Posterior cingulate gyrus (tissue), 11 donors: ENCODE measurements at regions not wholly inside any gene's neighbourhood (a gene's known extent, or its start where the extent isn't known, plus 50 kb on each side); places are given as distances from the start of the nearest gene placed in this dataset.
"Not testable (repeated sequence)": the region's sequence is repeated elsewhere in the genome, so short reads cannot be mapped to it uniquely, and the experiment has no call there.

ENCODE experiments used
- DNase-seq, 10 donors: peaks; one replicate each; pipeline versions ENCODE4 v3.0.0 to v3.0.0-alpha.2; 2020 to 2021; ENCODE audit warnings: mixed read lengths in 3 of 10
- intact Hi-C: fragments of 100-400 bp; cut with DNase I; formaldehyde crosslinking; loops from one replicate; pipeline ENCODE4 v1.15.1; 2023

DNA sequence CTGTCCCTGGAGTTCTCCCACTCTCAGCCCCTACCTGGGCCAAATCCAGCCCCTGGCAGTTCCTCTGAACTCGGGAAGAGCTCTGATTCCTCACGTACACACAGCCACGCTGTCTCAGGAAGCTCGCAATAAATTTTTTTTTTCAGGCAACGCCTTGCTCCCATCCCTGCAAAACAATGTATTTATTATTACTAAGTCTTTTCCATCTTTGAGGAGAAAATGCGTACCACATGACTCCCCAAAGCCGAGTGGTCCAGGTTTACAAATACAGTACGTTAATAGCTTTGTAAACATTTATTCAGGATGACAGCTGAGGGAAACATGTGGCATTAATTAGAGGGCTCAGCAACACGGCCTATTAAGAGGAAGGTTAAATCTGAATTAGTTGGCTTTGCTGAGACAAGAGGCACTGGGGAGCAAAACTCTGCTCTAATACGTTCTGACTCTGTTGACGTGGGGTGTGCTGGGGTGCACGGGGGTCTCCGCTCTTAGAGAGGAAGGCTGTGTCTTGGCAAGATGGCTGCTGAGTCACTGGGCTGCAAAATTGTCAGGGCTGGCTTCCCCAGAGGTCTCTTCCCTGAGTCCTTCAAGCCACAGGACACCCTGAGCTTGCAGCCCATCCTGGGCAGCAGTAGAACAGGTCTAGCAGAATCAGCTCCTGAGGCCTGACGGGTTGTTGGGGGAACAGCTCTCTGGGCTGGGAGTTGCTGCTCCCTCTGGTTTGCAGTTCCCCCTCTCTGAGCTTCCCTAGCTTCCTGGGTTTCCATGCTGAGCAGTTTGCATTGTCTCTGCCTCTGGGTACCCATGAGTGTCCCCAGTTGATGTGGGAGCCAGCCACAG is 185.2 kb upstream of the TBX3 start:
- DNase-seq: no peak
- intact Hi-C loops: no loop called here

DNA sequence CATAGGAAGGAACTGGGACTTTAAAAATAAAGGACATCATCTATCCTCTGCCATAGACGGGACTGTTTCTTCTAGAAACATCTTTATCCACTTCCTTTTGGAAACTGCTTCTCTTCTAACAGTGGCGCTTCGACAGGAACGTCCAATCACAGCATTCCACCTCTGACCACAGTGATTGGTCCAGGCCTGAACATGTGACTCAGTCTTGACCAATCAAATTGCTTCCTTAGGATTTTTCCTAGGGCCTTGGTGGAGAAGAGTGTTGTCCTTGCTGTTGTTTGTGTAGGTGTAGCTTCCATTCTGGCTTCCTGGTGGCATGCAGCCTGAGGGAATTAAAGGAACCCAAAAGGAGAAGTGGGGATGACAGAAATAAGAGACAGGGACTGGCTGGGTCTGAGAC is 182.4 kb upstream of the TBX3 start:
- DNase-seq: no peak
- intact Hi-C loops: no loop called here

DNA sequence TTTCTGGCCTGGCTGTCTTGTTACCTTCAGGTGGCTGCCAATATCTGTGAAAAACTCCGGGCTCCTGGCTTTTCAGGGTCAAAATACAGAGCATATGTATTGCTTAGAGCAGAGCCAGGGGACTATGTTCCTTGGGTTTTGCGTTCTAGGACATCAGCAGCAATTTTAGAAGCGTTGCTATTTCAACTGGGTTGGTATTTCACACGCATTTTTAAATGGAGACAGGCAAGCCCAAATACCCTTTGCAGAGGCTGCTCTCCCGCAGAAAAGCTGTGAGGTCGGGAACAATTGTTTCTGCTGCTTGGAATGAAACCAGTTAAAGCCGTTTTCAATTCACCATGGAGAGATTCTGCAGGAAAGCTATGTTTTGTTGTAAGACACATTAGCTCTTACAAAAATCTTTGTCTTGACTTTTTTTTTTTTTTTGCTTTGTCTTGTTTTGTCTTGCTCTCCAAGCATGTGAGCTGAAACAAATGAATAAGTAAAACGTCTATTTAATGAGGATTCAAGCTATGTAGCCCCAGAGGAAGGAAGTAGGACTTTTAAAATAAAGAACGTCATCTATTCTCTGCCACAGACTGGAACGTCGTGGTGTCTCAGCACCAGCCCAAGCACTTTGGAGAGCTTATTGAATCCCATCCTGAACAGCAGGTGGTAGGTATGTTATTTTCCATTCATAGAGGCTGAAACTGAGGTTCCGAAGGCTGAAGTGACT is 181.0 kb upstream of the TBX3 start:
- intact Hi-C loops: no loop called here
- DNase-seq: no peak

DNA sequence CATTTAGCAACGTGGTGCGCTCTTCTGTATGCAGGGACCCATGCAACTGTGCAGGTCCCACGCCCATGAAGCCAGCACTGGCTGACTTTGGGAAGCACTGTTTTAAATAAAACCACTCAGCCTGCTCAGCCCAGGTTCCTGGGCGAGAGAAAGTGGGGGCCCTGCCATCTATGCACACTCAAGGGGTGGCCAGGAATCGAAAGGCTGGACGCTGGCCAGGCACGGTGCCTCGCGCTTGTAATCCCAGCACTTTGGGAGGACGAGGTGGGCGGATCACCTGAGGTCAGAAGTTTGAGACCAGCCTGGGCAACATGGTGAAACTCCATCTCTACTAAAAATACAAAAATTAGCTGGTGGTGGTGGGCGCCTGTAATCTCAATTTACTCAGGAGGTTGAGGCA is 179.9 kb upstream of the TBX3 start:
- intact Hi-C loops: no loop called here
- no peak for DNase-seq

DNA sequence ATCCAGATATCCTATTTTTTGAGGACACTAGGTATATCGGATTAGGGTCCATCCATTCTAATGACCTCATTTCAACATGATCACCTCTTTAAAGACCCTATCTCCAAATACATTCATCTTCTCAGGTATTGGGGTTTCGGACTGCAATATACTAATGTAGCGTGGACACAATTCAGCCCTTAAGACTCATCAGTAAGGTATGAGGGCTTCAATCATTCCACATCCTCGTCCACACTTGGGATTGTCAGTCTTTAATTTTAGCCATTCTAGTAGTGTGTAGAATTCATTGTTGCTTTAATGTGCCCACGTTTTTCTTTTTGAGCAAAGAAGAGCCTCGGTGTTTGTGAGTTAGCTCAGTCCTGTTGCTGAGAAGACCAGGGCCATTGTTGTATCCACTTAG is 177.0 kb upstream of the TBX3 start:
- intact Hi-C loops: no loop called here
- DNase-seq: no peak

DNA sequence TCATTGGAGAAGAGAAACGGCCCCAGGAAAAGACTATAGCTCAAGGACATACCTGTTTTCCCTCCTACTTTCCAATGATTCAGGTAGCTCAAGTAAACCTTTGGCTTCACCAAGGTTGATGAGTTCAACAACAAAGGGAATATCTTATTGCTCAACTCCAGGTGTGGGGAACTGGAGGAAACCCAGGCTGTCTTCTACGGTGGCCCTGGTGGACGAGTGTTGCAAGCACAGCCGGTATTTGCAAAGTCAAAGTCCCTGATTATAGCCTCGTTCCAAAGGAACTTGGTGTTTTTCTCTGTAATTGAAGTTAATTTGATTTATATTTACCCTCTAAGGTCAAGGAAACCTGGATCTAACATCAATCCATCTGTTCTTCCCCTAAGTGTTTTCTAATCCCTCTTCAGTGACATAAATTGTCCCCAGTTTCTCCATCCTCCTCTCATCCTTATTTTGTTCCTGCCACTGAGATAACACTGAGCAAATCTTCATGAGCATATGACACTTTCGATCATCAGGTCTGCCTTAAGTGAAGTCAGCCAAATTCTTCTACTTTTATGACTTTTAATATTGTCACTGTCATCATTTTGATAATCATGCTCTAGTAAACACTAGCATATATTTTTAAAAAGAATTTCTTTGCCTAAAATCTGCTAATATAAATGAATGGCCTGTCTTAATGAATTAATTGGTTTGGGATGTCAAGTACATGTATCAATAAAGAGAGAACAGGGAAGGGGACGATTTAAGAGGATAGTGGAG is 174.6 kb upstream of the TBX3 start:
- intact Hi-C loops: no loop called here
- DNase-seq: no peak

DNA sequence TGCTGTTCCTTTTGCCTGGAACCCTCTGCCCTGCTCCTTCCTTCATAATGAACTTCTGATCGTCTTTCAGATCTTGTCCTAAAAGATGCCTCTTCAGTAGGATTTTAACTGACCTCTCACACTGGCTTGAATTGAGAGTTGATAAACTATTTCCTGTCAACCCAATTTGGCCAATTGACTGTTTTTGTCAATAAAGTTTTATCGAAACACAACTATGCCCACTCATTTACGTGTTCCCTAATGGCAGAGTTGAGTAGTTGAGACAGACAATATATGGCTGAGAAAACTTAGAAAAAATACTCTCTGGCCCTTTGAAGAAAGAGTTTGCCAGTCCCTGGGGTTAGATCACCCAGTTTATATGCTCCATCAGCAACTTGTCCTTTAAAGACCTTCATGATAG is 171.7 kb upstream of the TBX3 start:
- no peak for DNase-seq
- intact Hi-C loops: no loop called here

DNA sequence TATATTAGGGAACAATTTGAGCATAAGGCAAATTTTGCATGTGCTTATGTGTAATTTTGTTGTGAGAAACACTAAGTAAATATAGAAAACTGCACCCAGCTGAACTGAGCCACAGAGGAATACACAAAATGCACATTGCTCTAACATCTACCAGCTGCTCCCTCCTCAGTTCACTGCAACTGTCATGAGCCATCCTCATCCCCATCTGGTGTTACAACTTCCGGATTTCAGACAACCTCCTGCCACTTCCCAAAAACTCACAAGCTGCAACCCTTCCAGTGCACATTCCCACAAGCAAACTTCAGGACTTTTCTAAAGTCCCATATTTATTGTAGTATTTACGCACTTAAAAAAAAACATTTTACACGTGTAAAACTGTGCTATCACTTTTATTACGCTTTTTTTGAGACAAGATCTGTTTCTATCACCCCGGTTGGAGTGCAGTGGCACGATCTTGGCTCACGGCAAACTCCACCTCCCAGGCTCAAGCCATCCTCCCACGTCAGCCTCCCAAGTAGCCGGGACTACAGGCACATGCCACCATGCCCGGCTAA is 169.1 kb upstream of the TBX3 start:
- no peak for DNase-seq
- intact Hi-C loops: no loop called here

DNA sequence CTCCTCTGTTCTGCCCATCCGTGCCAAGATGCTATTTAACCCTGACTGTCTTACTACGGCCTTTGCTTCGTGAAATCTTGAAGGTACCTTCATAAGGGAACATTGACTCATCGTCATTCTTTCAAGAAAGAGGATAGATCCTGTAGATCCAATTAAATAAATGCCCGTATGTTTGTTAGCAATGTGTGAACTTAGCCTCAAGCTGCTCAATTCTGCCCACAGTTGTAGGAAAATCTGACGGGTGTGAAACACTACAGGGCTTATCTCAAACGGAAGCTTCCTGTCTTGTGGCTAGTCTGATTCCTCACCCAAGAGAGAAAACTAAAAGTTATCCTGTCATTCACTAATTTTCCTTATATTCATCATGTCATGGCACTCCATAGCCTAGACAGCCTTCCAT is 168.0 kb upstream of the TBX3 start:
- no peak for DNase-seq
- intact Hi-C loops: no loop called here

DNA sequence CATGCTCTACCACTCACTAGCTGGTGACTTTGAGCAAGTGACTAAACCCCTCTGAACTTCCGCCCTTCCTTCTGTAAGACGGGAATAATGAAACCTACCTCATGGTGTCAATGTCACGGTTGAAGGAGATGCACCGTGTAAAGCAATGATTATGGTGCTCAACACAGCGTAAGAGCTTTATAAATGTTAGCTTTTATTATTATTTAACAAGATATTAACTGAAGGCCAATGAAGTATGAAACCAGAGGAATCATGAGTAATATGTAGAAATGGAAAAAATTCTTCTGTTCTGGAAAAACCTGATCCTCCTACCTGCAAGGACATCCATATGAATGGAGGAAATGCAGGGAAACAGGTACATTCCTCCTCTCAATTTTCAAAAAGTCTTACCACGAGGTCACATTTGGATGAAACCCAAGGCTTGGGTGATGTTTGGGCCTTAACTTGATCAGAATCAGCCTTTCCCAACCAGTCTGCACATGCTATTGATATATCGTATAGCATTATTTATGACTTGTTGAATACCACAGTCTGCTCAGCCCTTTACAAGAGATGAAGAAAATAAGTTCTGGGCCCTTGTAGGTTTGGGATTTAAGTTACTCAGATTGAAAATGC is 166.8 kb upstream of the TBX3 start:
- intact Hi-C loops: no loop called here
- no peak for DNase-seq

DNA sequence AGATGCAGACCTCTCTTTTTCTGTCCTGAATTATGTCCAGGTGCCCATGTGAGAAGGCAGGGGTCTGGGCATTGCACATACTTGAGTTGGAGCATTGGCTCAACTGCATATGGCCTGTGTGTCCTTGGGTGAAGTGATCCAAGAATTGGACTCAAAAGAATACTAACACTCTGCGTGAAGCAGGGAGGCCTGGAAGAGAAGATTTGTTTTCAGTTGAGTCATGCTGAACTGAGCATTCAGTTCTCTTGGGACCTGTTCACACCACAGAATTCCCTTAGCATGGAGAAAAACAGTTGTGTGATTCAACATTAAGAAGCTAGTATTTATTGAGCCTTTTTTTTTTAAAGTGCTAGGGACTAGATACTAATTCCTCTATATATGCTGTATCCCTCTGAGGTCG is 164.7 kb upstream of the TBX3 start:
- no peak for DNase-seq
- intact Hi-C loops: no loop called here

DNA sequence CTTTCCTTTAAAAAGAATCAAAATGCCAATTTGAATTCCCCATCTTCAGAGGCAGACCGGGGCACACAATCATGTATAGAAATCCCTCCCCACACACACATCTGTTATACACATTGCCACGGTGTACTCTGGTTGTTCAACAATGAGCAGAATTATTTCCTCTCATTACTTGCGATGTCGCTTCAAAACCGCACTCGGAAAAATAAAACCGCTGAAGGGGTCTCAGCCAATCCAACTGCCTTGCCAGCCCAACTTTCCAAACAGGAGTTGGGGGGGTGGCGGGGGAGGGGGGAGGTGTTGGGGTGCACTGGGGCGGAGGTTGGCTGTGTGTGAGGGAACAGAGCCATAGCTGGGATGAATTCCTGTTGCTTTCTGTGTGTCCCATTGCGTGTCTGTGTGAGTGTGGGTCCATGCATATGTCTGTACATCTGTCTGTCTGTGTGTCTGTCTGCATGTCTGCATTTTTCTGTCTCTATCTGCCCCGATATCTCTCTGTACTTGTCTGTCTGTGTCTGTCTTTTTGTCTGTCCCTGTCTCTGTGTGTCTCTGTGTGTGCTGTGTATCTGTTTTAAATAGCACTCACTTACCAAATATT is 163.6 kb upstream of the TBX3 start:
- intact Hi-C loops: no loop called here
- no peak for DNase-seq

DNA sequence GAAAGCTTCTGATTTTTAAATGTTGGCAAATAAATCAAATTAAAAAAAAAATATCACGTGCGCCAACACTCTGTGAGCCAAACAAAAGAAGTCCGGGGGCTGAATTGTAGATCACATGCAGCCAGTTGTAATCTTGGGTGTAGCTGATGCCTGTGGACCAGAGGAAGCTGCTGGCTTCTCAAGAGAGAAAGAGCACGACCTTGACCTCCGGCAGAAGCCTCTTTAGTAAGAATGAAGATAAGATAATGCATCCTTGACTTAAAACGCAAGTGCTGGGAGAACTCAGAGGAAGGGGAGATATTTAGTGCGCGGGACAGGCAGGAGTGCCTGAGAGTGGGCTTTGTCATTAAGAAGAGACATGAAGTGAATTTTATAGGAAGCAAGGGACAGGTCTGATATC is 162.8 kb upstream of the TBX3 start:
- DNase-seq: no peak
- intact Hi-C loops: no loop called here

DNA sequence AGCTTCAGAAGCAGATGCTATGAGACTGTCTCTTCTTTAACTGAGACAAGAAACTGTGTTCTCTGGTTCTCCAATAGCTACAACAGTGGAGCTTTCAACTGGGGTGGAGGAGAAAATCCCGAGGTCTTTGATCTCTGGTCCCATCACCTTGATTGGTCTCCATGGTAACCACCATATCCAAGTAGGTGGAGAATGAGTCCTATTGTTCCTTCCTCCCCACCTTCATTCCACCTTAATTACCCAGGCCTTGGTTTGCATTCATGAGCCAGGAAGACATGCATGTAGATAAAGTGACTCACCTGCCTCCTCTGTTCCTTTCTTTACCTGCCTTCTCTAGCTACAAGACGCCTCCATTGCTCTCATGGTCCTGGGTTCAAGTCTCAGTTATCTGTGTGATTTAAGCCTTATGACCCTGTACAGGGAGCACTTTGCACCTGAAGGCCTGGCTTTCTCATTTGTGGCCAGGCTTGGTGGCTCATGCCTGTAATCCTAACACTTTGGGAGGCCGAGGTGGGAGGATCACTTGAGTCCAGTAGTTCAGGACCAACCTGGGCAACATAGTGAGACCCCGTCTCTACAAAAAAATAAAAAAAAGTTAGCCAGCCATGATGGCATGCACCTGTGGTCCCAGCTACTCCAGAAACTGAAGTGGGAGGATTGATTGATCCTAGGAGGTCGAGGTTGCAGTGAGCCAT is 157.7 kb upstream of the TBX3 start:
- DNase-seq: no peak
- intact Hi-C loops: no loop called here

DNA sequence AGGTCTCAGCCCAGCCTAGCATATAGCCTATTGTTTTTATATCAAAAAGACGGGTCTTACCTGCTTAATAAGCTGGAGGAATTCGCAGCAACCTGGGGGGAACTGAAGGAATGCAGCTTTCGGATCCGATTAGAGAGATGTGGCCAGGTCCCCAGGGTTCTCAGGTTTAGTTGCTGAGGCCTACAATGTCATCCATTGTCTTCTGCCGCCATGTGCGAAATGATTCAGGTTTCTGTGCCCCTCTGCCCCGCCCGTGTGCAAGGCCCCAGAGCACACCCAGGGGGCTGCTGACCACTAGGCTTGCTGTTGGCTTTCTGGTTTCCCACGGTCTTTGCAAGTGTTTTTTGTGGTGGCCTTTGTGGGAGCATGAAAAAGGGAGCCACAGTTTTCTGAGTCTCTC is 154.5 kb upstream of the TBX3 start:
- intact Hi-C loops: no loop called here
- DNase-seq: no peak

DNA sequence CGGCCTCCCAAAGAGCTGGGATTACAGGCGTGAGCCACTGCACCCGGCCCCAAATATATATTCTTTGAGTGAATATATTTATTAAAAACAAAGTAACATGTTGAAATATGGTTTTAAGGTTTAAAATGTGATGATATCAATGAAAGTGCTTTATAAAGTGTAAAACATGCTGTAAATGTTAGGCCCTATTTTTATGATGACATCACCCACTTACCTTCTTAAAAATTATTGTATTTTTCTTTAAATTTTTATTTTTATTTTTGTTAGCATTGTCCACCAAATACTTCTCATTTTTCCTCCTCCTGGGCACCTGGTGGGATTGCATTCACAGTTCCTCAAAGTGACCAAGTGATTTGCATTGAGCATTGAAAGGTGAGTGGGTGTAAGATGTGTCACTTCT is 152.6 kb upstream of the TBX3 start:
- intact Hi-C loops: no loop called here
- DNase-seq: peak in 1 of 10 donors; percentile 36

DNA sequence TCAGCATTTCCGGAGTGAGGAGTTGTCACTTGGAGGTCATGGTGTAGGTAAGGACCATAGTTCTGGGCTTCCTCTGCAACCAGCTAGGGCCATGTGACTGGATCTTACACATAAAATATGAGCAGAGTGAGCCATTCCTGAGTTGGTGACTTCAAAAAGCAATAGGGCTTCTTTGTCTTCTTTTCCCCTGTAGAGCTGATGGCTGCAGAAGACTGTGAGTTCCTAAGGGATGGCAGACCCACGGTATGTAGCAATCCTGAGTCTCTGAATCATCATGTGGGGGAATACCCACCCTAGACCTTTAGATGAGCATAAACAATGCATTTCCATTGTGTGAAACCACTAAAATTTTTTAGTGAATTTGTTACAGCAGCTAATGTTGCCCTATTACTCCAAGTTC is 151.1 kb upstream of the TBX3 start:
- no peak for DNase-seq
- intact Hi-C loops: no loop called here

DNA sequence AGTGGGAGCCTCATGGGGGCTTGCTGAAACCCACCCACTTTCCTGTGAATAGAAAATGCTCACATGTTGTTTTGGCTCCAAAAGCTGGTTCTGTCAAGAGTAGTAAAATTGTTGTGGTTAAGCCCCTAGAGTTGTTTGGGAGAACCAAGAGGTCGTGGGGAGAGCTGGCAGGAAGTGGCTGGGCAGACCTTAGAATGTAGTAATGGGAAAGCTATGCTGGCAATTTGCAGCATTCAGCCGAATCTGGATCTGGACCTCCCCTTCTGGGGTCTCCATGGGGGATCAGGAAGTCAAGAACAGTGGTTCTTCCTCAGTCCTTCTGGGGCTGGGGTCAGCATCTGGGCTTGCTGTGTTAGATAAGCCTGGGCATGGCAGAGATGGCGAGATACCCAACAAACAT is 150.6 kb upstream of the TBX3 start:
- intact Hi-C loops: no loop called here
- no peak for DNase-seq

DNA sequence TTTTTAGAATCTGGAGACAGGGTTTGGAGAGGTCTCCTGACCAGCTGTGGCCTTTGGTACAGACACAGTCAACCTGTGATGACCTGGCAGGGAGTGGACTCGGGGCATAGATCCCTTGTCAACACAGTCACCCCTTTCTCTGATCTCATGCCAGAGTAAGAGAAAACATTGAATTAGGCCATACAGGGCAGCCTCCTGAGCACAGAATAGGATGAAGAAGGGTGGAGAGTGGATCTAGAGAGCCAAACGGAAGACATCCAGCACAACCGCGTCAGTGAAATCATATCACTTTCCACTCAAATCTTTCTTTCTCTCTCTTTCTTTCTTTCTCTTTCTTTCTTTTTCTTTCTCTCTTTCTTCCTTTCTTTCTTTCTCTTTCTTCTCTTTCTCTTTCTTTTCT is 145.9 kb upstream of the TBX3 start:
- intact Hi-C loops: no loop called here
- DNase-seq: no peak

DNA sequence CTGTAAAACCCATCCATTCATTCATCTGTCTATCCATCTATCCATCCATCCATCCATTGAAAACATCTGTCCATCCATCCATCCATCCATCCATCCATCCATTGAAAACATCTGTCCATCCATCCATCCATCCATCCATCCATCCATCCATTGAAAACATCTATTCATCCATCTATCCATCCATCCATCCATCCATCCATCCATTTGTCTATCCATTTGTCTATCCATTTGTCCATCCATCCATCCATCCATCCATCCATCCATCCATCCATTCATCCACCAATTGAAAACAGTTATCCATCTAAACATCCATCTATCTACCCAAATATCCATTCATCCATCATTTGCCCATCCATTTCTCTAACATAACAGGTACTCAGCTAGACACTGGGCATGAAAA is 145.3 kb upstream of the TBX3 start:
- intact Hi-C loops, DNase-seq: not testable (repeated sequence)
